ENCODE measurements at regions not wholly inside any gene's neighbourhood (a gene's known extent, or its start where the extent isn't known, plus 50 kb on each side); places are given as distances from the start of the nearest gene placed in this dataset.
A peak's percentile ranks its signal among the peaks of the same experiment; 100 is the strongest.
"Not testable (repeated sequence)": the region's sequence is repeated elsewhere in the genome, so short reads cannot be mapped to it uniquely, and the experiment has no call there.

DNA sequence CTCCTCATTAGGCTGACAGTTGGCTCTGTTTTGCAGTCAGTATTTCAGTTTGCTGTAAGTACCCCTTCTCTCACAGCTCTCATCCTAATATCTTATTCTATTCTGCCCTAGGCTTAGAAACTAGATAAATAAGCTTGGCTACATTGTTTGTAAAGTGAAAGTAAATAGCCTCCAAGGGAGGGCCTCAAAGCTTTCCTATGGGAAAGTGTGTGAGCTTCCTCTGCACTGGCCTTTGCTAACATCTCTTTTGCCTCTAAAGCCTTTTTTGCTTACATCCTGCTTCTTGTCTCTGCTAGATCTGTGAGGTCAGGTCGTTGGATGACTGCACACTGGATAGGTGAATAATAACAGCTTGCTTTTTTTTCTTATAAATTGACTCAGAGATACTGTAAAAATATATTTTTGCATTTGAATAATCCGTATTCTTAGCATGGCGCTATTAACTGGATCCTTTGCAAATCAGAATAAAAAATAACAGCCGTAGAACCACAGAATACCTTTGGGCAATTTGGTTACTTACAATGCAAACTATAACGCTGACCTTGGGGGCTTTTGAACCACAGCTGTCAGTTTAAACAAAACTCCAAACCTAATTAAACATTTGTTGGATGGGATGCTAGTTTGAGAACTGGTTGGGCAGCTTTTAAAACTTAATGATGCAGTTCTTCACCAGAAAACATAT lies 55.1 kb downstream of the TTC6 start:
- peak; percentile 2 for DNase-seq (ENCODE audit: low read depth, low spot score)

DNA sequence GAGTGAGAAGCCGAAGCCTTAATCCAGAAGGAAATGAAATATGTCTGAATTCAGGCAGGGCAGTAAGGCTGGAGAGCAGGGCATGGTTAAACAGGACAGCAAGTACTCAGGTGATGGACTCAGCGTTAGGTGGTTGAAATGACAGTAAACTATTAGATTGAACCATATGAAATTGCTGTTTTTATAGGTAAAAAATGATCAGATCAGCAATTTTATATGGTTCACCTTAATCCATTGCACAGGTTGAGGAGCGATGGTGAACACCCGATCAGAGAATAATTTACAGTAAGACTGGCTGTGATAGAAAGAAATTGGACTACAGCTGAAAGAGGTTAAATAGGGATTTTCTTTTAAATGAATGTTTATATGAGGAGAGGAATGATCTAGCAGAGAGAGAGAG lies 56.6 kb downstream of the TTC6 start:
- DNase-seq (ENCODE audit: low read depth, low spot score), result no peak

DNA sequence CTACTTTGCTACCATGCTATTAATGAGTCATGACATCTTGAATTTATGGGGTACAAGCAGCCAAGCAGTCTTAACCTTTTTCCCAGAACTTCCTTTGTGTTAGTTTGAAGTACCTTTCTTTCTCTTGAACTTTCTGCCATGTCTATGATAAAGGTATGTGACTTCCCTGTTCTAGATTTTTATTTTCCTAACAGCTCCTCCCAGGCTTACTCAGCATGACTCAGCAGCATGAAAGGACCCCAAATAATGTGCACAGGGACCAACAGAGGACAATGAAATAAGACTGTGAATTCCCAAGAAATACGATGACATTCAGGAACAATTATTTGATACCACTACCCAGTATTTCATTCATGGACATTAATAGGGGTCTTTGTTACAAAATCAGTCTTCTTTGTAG lies 60.0 kb downstream of the TTC6 start:
- peak; percentile 13 for DNase-seq (ENCODE audit: low read depth, low spot score)

DNA sequence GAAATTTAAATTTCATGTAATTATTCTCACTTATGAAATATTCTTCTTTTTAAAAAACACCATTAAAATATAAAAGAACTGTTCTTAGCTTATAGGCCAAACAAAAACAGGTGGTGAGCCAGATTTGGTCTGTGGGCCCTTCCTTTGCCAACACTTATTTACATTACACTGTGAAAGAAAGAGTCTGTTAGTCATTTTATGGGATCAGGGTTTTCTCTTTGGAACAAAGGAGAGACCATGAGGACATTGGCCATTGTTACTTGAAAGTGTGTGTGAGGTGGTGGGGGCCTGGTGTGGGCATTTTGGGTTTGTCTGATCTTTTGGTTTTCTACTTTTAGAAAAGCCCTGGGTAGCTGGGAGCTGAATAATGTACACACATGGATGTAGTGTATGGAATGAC lies 62.7 kb downstream of the TTC6 start:
- no peak for DNase-seq (ENCODE audit: low read depth, low spot score)

DNA sequence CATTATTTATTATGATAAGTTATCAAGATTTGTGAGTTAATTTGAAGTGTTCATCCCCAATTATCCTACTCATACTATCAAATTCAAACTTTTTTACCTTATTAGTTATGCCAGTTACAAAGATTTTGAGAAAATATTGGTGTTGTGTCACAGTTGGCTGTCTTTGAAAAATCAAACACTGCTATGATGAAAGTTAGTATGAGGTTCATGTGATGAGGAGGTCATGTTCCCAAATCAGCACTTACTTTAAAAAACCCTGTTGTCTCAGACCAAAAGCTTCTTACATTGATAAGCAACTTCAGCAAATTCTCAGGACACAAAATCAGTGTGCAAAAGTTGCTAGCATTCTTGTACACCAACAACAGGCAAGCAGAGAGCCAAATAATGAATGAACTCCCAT lies 68.1 kb downstream of the TTC6 start:
- DNase-seq (ENCODE audit: low read depth, low spot score), result no peak

DNA sequence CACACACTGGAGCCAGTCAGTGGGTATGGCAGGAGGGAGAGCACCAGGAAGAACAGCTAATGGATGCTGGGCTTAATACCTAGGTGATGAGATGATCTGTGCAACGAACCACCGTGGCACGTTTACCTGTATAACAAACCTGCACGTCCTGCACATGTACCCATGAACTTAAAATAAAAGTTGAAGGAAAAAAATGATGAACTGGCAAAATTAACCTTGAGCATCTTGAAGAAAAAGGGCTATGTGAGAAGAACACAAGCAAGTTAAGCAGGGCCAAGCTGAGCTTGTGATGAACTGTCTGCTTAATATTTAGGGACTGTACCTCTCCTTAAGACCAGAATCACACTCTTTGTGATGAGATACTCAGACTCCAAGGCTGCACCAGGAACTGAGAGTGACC lies 70.0 kb downstream of the TTC6 start:
- no peak for DNase-seq (ENCODE audit: low read depth, low spot score)

DNA sequence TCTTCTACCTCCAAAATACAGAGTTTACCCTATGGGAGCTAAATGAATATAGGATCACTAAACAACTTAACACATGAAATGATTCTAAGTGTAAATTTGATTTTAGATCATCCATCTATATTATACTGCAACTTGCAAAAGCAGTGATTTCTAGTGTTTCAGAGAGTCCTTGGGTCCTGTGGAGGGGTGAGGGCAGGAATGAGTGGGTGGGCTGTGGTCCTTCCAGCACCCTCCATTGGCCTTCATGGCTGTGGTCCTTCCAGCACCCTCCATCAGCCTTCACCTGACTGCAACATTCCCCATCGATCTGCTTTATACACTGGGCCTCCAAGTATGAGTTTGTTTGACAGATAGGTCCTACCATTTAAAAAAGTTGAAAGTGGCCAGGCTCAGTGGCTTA lies 70.5 kb downstream of the TTC6 start:
- no peak for DNase-seq (ENCODE audit: low read depth, low spot score)

DNA sequence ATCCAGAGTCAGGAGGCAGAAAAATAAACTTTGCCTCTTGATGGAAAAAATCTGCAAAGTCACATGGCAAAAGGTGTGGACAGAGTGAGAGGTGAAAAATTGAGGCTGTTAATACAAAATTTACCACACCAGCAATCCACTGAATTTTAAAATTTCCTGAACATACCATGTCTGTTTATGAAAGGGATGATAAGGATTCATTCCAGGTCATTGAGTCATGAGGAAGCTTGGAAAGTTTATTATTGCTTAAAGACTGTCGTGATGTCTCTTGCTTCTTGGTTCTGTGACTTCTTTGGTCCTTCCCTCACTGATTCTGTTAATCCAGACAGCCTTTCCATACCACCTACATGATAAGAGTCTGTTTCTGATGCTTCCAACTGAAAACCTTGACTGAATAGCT lies 73.2 kb downstream of the TTC6 start:
- no peak for DNase-seq (ENCODE audit: low read depth, low spot score)

DNA sequence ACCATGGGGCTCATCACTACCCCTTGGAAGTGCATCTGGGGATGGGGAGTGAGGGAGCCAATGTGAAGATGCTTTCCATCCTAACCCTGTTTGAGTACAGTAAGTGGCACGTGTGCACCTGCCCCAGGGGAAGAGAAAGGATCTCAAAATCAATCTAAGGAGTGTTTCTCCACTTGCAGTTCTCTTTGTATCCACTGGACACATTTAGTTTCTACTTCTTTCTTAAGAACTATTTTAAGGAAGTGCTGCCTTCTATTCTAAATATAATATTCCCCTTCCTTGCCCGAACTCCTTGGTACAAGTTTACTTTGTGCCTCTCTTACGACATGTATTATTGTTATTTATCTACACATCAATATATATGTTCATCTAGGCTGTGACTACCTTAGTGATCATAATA lies 73.8 kb downstream of the TTC6 start:
- no peak for DNase-seq (ENCODE audit: low read depth, low spot score)

DNA sequence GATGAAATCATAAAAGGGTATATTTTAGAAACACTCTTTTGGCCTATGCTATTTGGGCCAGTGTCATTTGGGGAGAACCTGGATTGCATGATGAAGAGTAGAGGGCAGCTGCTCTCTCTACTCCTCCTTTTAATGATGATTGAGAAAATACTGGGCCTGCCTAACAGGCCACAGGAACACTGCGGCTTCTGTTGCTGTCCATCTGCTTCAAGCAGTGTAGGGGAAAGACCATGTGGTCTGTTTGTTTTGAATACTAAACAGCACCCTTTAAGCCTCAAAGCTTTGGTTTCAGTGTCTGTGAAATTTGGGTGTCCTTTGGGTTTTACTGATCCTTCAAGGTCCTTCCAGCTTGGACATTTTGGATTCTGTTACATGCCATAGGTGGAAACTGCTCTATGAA lies 78.0 kb downstream of the TTC6 start:
- no peak for DNase-seq (ENCODE audit: low read depth, low spot score)

DNA sequence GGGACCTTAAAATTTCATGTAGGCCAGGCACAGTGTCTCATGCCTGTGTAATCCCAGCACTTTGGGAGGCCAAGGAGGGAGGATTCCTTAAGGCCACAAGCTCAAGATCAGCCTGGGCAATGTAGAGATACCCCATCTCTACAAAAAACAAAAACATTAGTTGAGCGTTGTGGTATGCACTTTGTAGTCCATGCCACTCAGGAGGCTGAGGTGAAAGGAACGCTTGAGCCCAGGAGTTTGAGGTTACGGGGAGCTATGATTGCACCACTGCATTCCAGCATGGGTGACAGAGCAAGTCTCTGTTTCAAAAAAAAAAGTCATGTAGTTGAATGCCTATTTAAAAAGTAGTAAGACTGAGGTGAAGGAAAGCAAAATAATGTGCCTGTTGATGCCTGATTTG lies 83.5 kb downstream of the TTC6 start:
- peak; percentile 12 for DNase-seq (ENCODE audit: low read depth, low spot score)

DNA sequence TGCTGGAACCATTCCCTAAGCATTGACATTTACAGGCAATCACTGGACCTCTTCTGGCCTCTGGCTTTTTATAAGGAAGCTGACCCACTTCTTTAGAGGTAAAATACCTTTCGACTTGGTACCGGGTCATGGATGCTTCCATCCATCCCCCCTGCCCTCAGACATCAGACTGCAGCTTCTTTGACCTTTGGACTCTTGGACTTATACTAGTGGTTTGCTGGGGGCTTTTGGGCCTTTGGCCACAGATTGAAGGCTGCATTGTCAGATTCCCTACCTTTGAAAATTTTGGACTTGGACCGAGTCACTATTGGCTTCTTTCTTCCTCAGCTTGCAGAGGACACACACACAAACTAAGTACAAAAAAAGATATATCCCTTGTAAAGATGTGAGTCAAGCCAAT lies 86.1 kb downstream of the TTC6 start:
- no peak for DNase-seq (ENCODE audit: low read depth, low spot score)

DNA sequence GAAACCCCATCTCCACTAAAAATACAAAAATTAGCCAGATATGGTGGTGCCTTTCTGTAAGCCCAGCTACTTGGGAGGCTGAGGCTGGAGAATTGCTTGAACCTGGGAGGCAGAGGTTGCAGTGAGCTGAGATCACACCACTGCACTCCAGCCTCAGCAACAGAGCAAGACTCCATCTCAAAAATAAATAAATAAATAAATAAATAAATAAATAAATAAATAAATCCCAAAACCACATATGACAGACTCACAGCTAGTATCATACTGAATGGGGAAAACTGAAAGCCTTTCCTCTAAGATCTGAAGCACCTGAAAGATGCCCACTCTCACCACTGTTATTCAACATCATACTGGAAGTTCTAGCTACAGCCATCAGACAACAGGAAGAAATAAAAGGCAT lies 97.3 kb downstream of the TTC6 start:
- DNase-seq (ENCODE audit: low read depth, low spot score), result not testable (repeated sequence)

DNA sequence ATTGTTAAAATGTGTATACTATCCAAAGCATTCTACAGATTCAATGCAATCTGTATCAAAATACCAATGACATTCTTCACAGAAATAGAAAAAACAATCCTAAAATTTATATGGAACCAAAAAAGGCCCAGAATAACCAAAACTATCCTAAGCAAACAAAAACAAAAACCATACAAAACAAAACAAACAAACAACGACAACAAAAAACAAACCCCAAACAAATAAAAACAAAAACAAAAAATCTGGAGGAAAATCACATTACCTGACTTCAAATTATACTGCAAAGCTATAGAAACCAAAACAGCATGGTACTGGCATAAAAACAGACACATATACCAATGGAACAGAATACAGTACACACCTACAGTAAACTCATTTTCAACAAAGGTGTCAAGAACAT lies 98.0 kb downstream of the TTC6 start:
- not testable (repeated sequence) for DNase-seq (ENCODE audit: low read depth, low spot score)

DNA sequence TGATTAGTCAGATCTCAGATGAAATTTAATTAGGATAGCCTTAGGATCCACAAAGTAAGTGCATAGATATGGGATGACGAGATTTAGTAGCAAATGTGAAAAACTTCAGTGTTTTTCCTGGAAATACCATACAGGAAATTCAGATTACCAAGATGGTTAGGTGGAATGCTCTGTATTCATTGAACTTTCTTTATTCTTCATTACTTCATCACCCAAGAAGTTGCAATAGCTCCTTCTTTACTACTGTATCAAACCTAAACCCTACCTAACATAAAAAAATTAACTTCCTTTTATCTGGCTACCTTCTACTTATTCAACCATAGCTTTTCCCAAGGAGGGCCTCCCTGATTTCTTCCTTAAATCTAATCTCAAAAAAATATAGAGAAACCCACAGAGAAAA lies 100.4 kb downstream of the TTC6 start:
- peak; percentile 11 for DNase-seq (ENCODE audit: low read depth, low spot score)

DNA sequence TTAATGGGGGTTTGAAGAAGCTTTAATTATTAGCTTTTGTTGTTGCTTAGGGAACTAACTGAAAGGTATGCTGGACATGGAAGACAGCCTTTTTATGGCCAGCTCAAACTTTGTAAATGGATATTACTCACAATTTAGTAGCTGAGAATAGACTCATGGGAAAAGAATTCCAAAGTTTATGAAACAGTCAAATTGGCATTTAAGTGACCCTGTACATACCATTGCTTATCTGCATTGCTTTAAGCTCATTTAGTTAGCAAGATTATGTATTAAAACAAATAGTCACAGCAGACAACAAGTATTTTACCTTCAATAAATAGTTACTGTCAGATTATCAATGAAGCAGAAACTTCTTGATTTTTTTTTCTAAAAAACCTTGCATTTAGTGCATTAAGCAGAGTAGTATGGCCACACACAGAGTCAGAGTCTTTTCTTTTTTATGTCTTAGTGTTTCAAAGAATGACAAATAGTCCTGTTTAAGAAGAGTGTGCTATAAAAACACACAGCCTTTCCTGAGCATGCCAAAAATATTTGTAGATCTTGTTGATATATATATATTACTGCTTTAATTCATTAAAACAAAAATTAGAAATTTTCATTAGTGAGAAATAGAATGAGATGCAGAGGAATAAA lies 102.2 kb downstream of the TTC6 start:
- DNase-seq (ENCODE audit: low read depth, low spot score), result peak; percentile 37

DNA sequence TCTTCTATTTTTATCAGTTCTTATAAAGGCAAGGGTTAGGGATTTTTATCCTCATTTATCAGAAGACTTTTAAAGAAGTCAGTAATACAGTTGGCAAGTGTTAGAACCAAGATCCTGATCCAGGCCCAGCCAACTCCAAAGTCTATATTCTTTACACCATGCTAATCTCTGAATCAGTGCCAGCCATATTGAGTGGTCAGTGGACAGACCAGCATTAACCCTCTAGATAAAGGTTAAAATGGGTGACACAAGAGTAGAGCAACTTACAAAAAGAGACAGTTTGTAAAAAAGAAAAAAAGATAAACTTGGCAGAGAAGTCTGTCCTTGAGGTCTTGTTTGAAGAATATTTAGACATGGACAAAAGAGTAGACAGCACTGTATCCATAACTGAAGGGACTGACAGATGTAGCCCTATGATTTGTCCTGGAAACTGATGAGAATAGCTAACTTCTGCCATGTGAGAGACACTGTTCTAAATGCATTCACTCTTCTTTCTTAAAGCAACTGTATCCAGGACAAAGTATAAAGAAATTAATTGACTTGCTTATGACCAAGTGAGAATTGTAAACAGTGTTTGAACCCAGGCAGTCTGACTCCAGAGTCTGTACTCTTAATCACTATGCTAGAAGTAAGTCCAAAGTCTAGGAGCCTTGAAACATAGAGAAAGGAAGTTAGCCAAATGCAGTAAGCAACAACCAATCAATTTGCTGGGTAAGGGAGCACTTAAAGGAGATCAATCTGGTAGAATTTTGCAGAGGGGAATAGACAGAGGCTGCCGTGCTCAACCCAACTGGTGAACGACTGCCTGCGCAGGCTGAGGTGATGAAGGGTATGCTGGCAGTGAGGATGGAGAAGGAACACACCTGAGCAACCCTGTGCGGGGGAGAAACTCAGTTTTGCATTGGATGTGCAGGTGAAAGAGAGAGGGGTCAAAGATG lies 103.7 kb downstream of the TTC6 start:
- no peak for DNase-seq (ENCODE audit: low read depth, low spot score)

DNA sequence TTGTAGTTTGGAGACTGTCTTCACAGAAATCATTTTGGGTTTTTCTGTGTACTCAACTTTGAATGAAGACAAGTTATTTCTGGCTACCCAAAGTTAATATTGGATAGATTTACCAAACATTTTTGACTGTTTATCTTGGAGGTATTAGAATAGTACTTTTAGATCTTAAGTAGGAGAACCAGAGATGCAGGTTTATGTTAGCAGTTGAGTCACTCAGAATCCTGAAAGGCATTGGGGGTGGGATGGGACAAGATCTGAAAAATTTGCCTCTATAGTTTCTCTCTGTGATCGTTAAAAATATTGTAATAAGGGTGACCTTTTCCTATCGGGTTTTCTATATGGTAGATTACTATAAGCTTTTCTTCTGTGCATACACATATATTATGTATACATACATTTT lies 112.3 kb downstream of the TTC6 start:
- no peak for DNase-seq (ENCODE audit: low read depth, low spot score)

DNA sequence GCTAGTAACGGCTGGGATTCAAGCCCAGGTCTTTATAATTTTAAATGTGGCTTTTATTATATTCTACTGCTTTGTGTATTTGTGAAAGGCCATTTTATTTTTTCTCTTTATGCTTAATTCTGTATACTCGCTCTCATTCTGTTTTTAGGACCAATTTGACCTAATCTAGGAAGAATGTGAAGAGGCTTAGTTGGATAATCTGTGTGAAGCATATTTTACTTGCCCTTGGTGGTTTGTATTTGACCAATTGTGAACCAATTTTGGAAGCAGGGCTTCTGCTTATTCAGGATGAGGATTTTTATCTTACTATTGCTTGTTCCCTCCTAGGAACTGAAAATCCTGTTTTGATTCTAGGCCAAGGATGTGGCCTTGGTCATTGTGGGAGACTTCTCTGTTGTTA lies 113.1 kb downstream of the TTC6 start:
- peak; percentile 19 for DNase-seq (ENCODE audit: low read depth, low spot score)

DNA sequence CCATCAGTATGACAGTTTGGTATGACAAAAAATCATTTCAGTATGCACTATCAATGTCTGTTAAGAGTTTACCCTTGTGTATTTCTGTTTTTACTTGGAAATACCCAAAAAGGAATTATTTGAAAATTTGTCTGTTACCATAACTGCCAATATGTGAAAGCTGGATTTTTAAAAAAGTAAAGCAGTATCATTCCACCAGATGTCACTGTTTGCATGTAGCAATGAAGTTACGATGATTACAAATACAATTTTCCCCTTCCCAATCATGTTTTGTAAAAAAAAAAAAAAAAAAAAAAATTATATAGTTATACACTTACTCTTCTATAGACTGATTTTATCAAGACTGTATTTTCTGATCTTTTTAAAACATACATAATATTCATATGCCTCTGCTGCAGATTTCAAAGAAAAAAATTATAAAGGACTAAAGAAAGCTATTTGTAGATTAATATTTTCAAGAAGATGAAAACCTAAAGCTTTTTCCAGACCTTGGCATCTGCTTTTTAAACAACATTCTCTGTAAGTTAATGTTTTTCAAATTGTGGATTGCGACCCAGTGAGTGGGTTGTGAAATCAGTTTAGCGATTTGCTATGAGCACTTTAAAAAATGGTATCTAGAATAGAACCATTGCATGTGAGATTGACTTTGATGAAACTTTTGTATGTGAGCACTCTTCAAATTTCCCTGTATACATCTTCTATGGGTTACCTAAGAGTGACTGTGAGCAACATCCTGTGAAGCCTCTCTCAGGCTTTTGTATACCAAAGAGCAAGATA lies 114.2 kb downstream of the TTC6 start:
- peak; percentile 21 for DNase-seq (ENCODE audit: low read depth, low spot score)

DNA sequence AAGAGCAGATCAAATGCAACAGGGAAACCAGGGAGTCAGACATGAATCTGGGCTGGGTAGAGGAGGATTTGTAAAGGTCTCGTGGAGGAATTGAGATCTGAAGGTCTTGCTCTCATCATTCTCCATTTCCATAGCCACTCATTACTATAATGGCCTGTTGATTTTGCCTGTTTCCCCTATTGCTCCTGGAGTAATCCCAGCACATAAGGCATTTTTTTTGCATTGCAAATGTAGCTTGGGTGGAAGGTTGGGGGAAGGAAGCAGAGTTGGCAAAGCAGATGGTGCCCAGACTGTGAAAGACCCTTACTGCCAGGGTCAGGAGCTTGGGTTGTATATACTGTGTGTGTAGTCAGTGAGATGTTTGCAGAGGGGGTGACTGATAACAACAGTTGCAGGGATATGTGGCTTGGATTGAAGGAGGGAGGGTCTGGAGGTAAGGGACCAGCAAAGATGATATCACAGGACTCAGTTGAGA lies 116.0 kb downstream of the TTC6 start:
- DNase-seq (ENCODE audit: low read depth, low spot score), result no peak

Data from astrocyte of the hippocampus (primary cell).